Kidney epithelial cell (primary cell): ENCODE measurements at regions not wholly inside any gene's neighbourhood (a gene's known extent, or its start where the extent isn't known, plus 50 kb on each side); places are given as distances from the start of the nearest gene placed in this dataset.
A peak's percentile ranks its signal among the peaks of the same experiment; 100 is the strongest.

Source experiments
- DNase-seq: peaks from one replicate; pipeline ENCODE4 v3.0.0-alpha.2; 2010; ENCODE audit warnings: low read depth
- H3K27me3 ChIP-seq: 2 replicates; pipeline ENCODE4 v1.6.0; 2011; ENCODE audit warnings: low read length; ENCODE audit not compliant: control insufficient read depth, insufficient read depth
- H3K36me3 ChIP-seq: 2 replicates; pipeline ENCODE4 v1.5.1; 2011; ENCODE audit warnings: low read length; ENCODE audit not compliant: control insufficient read depth, insufficient read depth
- H3K4me3 ChIP-seq: 2 replicates; pipeline ENCODE4 v1.5.1; 2011; ENCODE audit warnings: low read depth, mild to moderate bottlenecking, control low read depth, low read length
- CTCF ChIP-seq: IDR thresholded peaks from 2 replicates; pipeline ENCODE4 v1.5.1; 2011; ENCODE audit warnings: mild to moderate bottlenecking, moderate library complexity, low read length, control low read depth, inconsistent platforms; ENCODE audit not compliant: insufficient read depth, poor library complexity, severe bottlenecking

- DNase-seq, result no peak
- TF ChIP-seq CTCF, result peak; percentile 86
- Histone ChIP-seq H3K27me3 (no peaks in the 10 kb centered on the region), H3K36me3 (no peaks in the 10 kb centered on the region), H3K4me3 (no peak overlapping the region)
Observed at GRCh38 chr2:6352906-6353515, 512.7 kb downstream of the CMPK2 start.

GRCh38 chr2:6353669-6354068 lies 512.0 kb downstream of the CMPK2 start:
- no peak for DNase-seq
- Histone ChIP-seq H3K4me3 (no peak overlapping the region), H3K36me3 (no peaks in the 10 kb centered on the region), H3K27me3 (no peaks in the 10 kb centered on the region)
- TF ChIP-seq CTCF, result no peak

- Histone ChIP-seq H3K27me3 (no peaks in the 10 kb centered on the region), H3K36me3 (no peaks in the 10 kb centered on the region), H3K4me3 (no peak overlapping the region)
- no peak for DNase-seq
- no peak for TF ChIP-seq CTCF
Observed at GRCh38 chr2:6354546-6354945, 511.2 kb downstream of the CMPK2 start.

GRCh38 chr2:6355886-6356761 lies 509.6 kb downstream of the CMPK2 start:
- no peak for DNase-seq
- Histone ChIP-seq H3K36me3 (no peaks in the 10 kb centered on the region), H3K4me3 (no peak overlapping the region), H3K27me3 (no peaks in the 10 kb centered on the region)
- TF ChIP-seq CTCF, result no peak

GRCh38 chr2:6358546-6358945 lies 507.2 kb downstream of the CMPK2 start:
- no peak for TF ChIP-seq CTCF
- DNase-seq, result no peak
- Histone ChIP-seq H3K4me3 (no peak overlapping the region), H3K27me3 (no peaks in the 10 kb centered on the region), H3K36me3 (no peaks in the 10 kb centered on the region)

- no peak for DNase-seq
- no peak overlapping the region for H3K4me3 ChIP-seq
- H3K36me3 ChIP-seq, result no peaks in the 10 kb centered on the region
- no peaks in the 10 kb centered on the region for H3K27me3 ChIP-seq
- TF ChIP-seq CTCF, result no peak
Observed at GRCh38 chr2:6358985-6359384, 506.7 kb downstream of the CMPK2 start.
